ENCODE measurements at regions not wholly inside any gene's neighbourhood (a gene's known extent, or its start where the extent isn't known, plus 50 kb on each side); places are given as distances from the start of the nearest gene placed in this dataset.
"Not testable (repeated sequence)": the region's sequence is repeated elsewhere in the genome, so short reads cannot be mapped to it uniquely, and the experiment has no call there.

GRCh38 chr20:4318891-4319290 is 69.8 kb upstream of the ADRA1D start:
- intact Hi-C loops (cut with DNase I; ENCODE audit: low total_unique reads): no loop called here
- DNase-seq (ENCODE audit: low spot score in 2 of 2): no peak
- TF ChIP-seq CTCF (IDR thresholded peaks at IDR 0.05): no peak
- no peak for TF ChIP-seq POLR2A (IDR thresholded peaks at IDR 0.05)
- no peak overlapping the region for H3K4me3 ChIP-seq (ENCODE audit: low read depth, poor library complexity, severe bottlenecking)

GRCh38 chr20:4310616-4311015 is 61.5 kb upstream of the ADRA1D start:
- DNase-seq (ENCODE audit: low spot score in 2 of 2); intact Hi-C loops (cut with DNase I; ENCODE audit: low total_unique reads): not testable (repeated sequence)
- 77 to 86% methylated on average over 4 of the region's 4 CpGs for WGBS, 2 donors

GRCh38 chr20:4306206-4306605 is 57.1 kb upstream of the ADRA1D start:
- WGBS, 2 donors: 73 to 82% methylated on average over 2 of the region's 2 CpGs
- TF ChIP-seq POLR2A (IDR thresholded peaks at IDR 0.05) (no peak), CTCF (IDR thresholded peaks at IDR 0.05) (no peak)
- intact Hi-C loops (cut with DNase I; ENCODE audit: low total_unique reads): no loop called here
- H3K4me3 ChIP-seq (ENCODE audit: low read depth, poor library complexity, severe bottlenecking): no peak overlapping the region
- DNase-seq (ENCODE audit: low spot score in 2 of 2): no peak

More at GRCh38 chr20:4310616-4311015, 61.5 kb upstream of the ADRA1D start:
- not testable (repeated sequence) for H3K4me3 ChIP-seq (ENCODE audit: low read depth, poor library complexity, severe bottlenecking)

- no peak for DNase-seq (ENCODE audit: low spot score in 2 of 2)
- H3K4me3 ChIP-seq (ENCODE audit: low read depth, poor library complexity, severe bottlenecking): no peak overlapping the region
- 51 to 56% methylated on average over 5 of the region's 5 CpGs for WGBS, 2 donors
- TF ChIP-seq CTCF (IDR thresholded peaks at IDR 0.05) (no peak), POLR2A (IDR thresholded peaks at IDR 0.05) (no peak)
- intact Hi-C loops (cut with DNase I; ENCODE audit: low total_unique reads): no loop called here
Measured at GRCh38 chr20:4305091-4305490, 56.0 kb upstream of the ADRA1D start.

- DNase-seq (ENCODE audit: low spot score in 2 of 2): no peak
- TF ChIP-seq CTCF (IDR thresholded peaks at IDR 0.05) (no peak), POLR2A (IDR thresholded peaks at IDR 0.05) (no peak)
- H3K4me3 ChIP-seq (ENCODE audit: low read depth, poor library complexity, severe bottlenecking): no peak overlapping the region
- WGBS, 2 donors: 49 to 58% methylated on average over 5 of the region's 5 CpGs
- intact Hi-C loops (cut with DNase I; ENCODE audit: low total_unique reads): no loop called here
Measured at GRCh38 chr20:4304601-4305000, 55.5 kb upstream of the ADRA1D start.

GRCh38 chr20:4303136-4303535 is 54.0 kb upstream of the ADRA1D start:
- no peak for DNase-seq (ENCODE audit: low spot score in 2 of 2)
- H3K4me3 ChIP-seq (ENCODE audit: low read depth, poor library complexity, severe bottlenecking): no peak overlapping the region
- TF ChIP-seq CTCF (IDR thresholded peaks at IDR 0.05): no peak
- TF ChIP-seq POLR2A (IDR thresholded peaks at IDR 0.05): no peak
- intact Hi-C loops (cut with DNase I; ENCODE audit: low total_unique reads): no loop called here
- 80 to 84% methylated on average over 7 of the region's 7 CpGs for WGBS, 2 donors

All from lower leg skin (tissue), 4 donors.